Ovary (tissue), 7 donors: ENCODE measurements at regions not wholly inside any gene's neighbourhood (a gene's known extent, or its start where the extent isn't known, plus 50 kb on each side); places are given as distances from the start of the nearest gene placed in this dataset.

Source experiments
- DNase-seq, 5 donors: peaks; one replicate each; pipeline ENCODE4 v3.0.0-alpha.2; 2019 to 2020
- H3K27ac ChIP-seq, 2 donors: fragments of 200-600 bp; one replicate each; pipeline versions ENCODE4 v1.5.1 to v1.8.0; 2019 to 2022
- H3K27me3 ChIP-seq: fragments of 200-600 bp; one replicate; pipeline ENCODE4 v1.8.0; 2022
- H3K36me3 ChIP-seq: fragments of 200-600 bp; sonication (generic); one replicate; pipeline ENCODE4 v1.5.1; 2019
- H3K4me1 ChIP-seq: one replicate; pipeline ENCODE4 v1.8.1; 2013; ENCODE audit warnings: mild to moderate bottlenecking, moderate library complexity; ENCODE audit not compliant: insufficient read depth
- H3K4me3 ChIP-seq: fragments of 200-600 bp; sonication (generic); one replicate; pipeline ENCODE4 v1.5.1; 2017
- H3K9me3 ChIP-seq, 2 donors: fragments of 200-600 bp in 1 of 2; sonication (generic) in 1 of 2; one replicate each; pipeline versions ENCODE4 v1.5.1 to v1.8.1; 2013 to 2019; ENCODE audit warnings: mild to moderate bottlenecking in 1 of 2, moderate library complexity in 1 of 2
- CTCF ChIP-seq, 3 donors: fragments of 450-650 bp in 2 of 3; fragments of 200-600 bp in 1 of 3; IDR thresholded peaks; one replicate each; pipeline versions ENCODE4 v1.5.1 to v1.8.0; 2016 to 2022; ENCODE audit warnings: antibody characterized with exemption in 3 of 3, mild to moderate bottlenecking in 1 of 3
- EP300 ChIP-seq: sonication (generic); formaldehyde crosslinking; IDR thresholded peaks from one replicate; pipeline ENCODE4 v1.6.1; 2017; ENCODE audit warnings: antibody characterized with exemption
- POLR2A ChIP-seq: fragments of 450-650 bp; IDR thresholded peaks from one replicate; pipeline ENCODE4 v1.6.1; 2017; ENCODE audit warnings: antibody characterized with exemption, mild to moderate bottlenecking, moderate library complexity
- WGBS, 3 donors: extraction: QIAGEN DNeasy Blood & Tissue Kit in 1 of 3; methylation state at CpG; one replicate each; pipeline versions ENCODE4 v1.1.5 to v1.1.7; 2013 to 2017; 5-methylcytosine and 5-hydroxymethylcytosine counted together
- intact Hi-C, 4 donors: fragments of 100-400 bp; cut with DNase I; formaldehyde crosslinking; loops; one replicate each; pipeline versions ENCODE4 v1.11.0 to v1.15.1; 2022 to 2023
- donor health status: DM: no; HTN: no; CAD: no; lungs with moderate emphysema.
- donor health status: DM: no; HTN: no; CAD: no.
- donor health status: Bipolar disorder and iron deficiency.
- donor health status: DM: no; HTN: no; CAD: no.
- donor health status: DM: yes; HTN: yes; CAD: no.

- DNase-seq = no peak
- no peak overlapping the region for H3K27ac ChIP-seq
- no peaks in the 10 kb centered on the region for H3K4me1 ChIP-seq
- no peak for TF ChIP-seq CTCF (IDR thresholded peaks at IDR 0.05)
- no peak for TF ChIP-seq EP300
- no peak for TF ChIP-seq POLR2A
- H3K9me3 ChIP-seq = no peaks in the 10 kb centered on the region
- no peaks in the 10 kb centered on the region for H3K27me3 ChIP-seq
- intact Hi-C loops = no loop called here
- WGBS, 3 donors = 27 to 46% (median 42%) methylated on average over 3 of the region's 3 CpGs
- no peaks in the 10 kb centered on the region for H3K36me3 ChIP-seq
- no peak overlapping the region for H3K4me3 ChIP-seq
Observed at GRCh38 chrX:128848374-128848773, 674.9 kb downstream of the SMARCA1 start.

GRCh38 chrX:128846385-128846784 is 676.9 kb downstream of the SMARCA1 start:
- H3K36me3 ChIP-seq = no peaks in the 10 kb centered on the region
- 72 to 73% (median 72%) methylated on average over 3 of the region's 3 CpGs for WGBS, 3 donors
- TF ChIP-seq CTCF (IDR thresholded peaks at IDR 0.05) (no peak), EP300 (no peak), POLR2A (no peak)

GRCh38 chrX:128818690-128819089 is 704.6 kb downstream of the SMARCA1 start:
- no peaks in the 10 kb centered on the region for H3K9me3 ChIP-seq
- no peaks in the 10 kb centered on the region for H3K36me3 ChIP-seq
- H3K4me3 ChIP-seq = no peak overlapping the region
- 73 to 83% (median 73%) methylated on average over 5 of the region's 5 CpGs for WGBS, 3 donors
- intact Hi-C loops = no loop called here
- H3K27me3 ChIP-seq = no peaks in the 10 kb centered on the region
- no peak for TF ChIP-seq CTCF (IDR thresholded peaks at IDR 0.05)
- no peak for TF ChIP-seq POLR2A
- H3K27ac ChIP-seq = no peak overlapping the region
- no peak for DNase-seq
- H3K4me1 ChIP-seq = no peaks in the 10 kb centered on the region

More at GRCh38 chrX:128846385-128846784, 676.9 kb downstream of the SMARCA1 start:
- no peak for DNase-seq
- H3K9me3 ChIP-seq = no peaks in the 10 kb centered on the region
- no peaks in the 10 kb centered on the region for H3K4me1 ChIP-seq
- no peaks in the 10 kb centered on the region for H3K27me3 ChIP-seq
- H3K27ac ChIP-seq = no peak overlapping the region
- no peak overlapping the region for H3K4me3 ChIP-seq
- intact Hi-C loops = no loop called here

- TF ChIP-seq CTCF (IDR thresholded peaks at IDR 0.05) (no peak), EP300 (no peak), POLR2A (no peak)
- Histone ChIP-seq H3K27ac (no peak overlapping the region), H3K27me3 (no peaks in the 10 kb centered on the region), H3K4me1 (no peaks in the 10 kb centered on the region), H3K36me3 (no peaks in the 10 kb centered on the region), H3K4me3 (no peak overlapping the region), H3K9me3 (no peaks in the 10 kb centered on the region)
- intact Hi-C loops = no loop called here
- DNase-seq = no peak
- 13 to 26% (median 24%) methylated on average over 3 of the region's 3 CpGs for WGBS, 3 donors
Observed at GRCh38 chrX:128816919-128817318, 706.4 kb downstream of the SMARCA1 start.

GRCh38 chrX:128807367-128807766 is 715.9 kb downstream of the SMARCA1 start:
- no peak for DNase-seq
- WGBS, 3 donors = 75 to 94% (median 93%) methylated on average over 3 of the region's 3 CpGs

More at GRCh38 chrX:128807367-128807766, 715.9 kb downstream of the SMARCA1 start:
- H3K4me3 ChIP-seq = no peak overlapping the region
- no peaks in the 10 kb centered on the region for H3K27me3 ChIP-seq
- no peaks in the 10 kb centered on the region for H3K4me1 ChIP-seq
- TF ChIP-seq POLR2A (no peak), CTCF (IDR thresholded peaks at IDR 0.05) (no peak), EP300 (no peak)
- no peak overlapping the region for H3K27ac ChIP-seq
- H3K9me3 ChIP-seq = no peaks in the 10 kb centered on the region
- H3K36me3 ChIP-seq = no peaks in the 10 kb centered on the region
- intact Hi-C loops = no loop called here
